GM12874 (cell line): ENCODE measurements at regions not wholly inside any gene's neighbourhood (a gene's known extent, or its start where the extent isn't known, plus 50 kb on each side); places are given as distances from the start of the nearest gene placed in this dataset.

ENCODE experiments used
- TF ChIP-seq, protein P1 (sequence below): IDR thresholded peaks from 2 replicates; pipeline ENCODE4 v1.5.1; 2011; ENCODE audit warnings: low read depth, mild to moderate bottlenecking, control low read depth, low read length, moderate library complexity; ENCODE audit not compliant: insufficient read depth

DNA sequence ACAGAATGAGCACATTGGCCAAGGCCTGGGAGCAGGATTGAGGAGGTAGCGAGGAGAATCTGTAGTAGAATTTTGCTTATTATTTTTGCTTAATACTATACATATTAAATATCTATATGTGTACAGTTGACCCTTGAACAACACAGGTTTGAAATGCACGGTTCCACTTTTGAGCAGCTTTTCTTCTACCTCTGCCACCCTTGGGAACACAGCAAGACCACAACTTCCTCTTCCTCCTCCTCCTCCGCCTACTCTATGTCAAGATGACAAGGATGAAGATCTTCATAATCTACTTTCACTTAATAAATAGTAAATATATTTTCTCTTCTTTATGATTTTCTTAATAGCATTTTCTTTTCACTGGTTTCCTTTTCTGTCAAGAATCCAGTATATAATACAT lies 541.4 kb downstream of the KCTD16 start:
- TF ChIP-seq, protein P1, sequence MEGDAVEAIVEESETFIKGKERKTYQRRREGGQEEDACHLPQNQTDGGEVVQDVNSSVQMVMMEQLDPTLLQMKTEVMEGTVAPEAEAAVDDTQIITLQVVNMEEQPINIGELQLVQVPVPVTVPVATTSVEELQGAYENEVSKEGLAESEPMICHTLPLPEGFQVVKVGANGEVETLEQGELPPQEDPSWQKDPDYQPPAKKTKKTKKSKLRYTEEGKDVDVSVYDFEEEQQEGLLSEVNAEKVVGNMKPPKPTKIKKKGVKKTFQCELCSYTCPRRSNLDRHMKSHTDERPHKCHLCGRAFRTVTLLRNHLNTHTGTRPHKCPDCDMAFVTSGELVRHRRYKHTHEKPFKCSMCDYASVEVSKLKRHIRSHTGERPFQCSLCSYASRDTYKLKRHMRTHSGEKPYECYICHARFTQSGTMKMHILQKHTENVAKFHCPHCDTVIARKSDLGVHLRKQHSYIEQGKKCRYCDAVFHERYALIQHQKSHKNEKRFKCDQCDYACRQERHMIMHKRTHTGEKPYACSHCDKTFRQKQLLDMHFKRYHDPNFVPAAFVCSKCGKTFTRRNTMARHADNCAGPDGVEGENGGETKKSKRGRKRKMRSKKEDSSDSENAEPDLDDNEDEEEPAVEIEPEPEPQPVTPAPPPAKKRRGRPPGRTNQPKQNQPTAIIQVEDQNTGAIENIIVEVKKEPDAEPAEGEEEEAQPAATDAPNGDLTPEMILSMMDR: no peak

DNA sequence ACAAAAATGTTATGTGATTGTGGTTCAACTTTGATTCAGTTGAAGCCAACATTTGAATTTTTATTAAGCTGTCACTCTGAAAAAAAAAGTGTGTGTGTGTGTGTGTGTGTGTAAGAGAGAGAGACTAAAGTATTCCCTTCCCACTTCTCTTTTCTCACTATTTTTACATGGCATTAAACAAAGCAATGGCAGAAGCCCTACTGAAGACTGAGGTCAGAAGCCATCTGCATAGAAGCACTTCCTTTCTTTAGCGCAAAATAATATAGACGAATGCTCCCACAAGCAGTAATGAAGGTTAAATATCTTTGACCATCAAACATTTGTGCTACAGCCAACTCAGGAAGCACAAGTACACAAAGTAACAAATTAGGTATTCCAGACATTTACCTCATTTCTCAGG lies 540.5 kb downstream of the KCTD16 start:
- TF ChIP-seq, protein P1: no peak

DNA sequence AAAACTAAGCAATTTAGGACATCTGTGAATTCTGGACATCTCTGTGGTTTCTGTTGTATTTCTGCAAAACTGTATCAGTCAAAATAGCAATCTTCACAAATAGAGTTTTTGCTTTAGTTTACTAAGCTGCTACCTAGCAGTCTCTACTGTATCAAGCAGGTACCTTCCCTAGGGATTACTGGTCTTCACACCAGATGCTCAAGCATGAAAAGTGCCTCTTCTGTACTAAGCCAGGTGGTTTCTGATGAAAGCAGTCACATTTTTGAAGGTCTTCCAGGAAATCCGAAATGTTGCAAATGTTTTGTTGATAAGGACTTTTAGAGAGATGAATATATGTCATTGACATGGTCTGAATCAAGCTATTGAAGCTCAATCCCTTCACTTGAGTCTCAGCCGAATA lies 540.0 kb downstream of the KCTD16 start:
- TF ChIP-seq, protein P1: no peak

DNA sequence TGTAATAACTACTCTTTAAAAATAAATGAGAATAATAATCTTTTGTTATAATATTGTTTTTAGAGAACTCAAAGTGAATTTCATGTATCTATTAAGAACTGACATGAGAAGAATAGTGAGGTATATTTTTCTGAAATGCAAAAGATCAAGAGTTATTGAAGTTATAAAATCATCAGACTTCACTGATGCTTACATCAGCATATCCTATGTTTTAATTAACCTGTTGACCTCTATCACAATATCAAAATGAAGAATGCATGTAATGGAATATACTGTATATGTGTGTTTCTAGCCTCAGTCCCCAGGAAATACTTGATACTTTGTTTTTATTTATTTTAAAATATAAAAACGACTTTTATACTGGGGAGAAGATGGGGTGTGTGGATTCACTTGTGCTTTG lies 533.1 kb downstream of the KCTD16 start:
- TF ChIP-seq, protein P1: no peak

DNA sequence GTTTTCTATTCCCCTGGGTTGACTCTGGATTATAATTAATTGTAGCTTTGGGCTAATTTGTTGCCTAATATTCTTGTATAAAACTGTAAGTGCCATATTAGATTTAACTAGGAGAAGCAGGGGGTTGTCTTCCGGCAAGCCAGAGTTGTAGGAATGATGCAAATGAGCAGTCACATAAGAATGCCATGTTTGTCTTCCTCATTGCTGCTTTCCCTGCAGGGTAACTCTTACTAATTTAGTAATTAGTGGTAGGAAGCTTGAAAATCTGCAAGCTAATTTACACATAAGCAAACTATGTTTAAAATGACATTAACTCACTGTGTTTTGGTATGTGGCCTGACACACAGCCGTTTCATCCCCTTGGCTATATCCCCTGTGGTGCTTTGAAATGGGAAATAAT lies 527.8 kb downstream of the KCTD16 start:
- TF ChIP-seq, protein P1: no peak

DNA sequence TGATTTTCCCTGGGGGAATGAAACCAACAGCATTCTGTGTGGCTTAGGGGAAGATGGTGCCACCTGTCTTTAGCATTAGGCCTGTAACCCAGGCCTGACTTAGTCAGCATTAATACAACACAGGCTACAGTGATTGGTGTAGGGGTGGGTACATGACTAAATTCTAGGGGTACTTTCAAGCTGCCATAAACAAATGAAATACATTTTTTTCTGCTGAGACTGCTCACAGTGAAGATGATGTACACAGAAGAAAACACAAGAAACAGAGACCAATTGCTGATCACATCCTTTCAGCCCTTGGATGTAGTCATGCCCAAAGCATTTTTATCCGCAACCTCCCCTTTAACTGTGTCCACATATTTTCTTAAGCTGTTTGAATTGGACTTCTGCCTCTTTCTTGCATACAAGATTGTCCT lies 527.2 kb downstream of the KCTD16 start:
- TF ChIP-seq, protein P1: no peak

DNA sequence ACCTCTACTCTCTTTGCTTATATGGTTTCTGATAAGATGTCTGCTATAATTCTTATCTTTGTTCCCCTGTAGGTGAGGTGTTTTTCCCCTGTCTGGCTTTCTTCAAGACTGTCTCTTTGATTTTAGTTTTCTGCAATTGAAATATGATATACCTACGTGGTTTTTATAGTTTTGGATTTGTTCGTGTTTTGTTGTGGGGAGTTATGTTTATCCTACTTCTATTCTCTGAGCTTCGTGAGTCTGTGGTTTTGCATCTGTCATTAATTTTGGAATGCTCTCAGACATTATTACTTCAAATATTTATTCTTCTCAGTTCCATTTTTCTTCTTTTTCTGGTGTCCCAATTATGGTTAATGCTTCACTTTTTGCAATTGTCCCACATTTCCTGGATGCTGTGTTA lies 521.3 kb downstream of the KCTD16 start:
- TF ChIP-seq, protein P1: no peak

DNA sequence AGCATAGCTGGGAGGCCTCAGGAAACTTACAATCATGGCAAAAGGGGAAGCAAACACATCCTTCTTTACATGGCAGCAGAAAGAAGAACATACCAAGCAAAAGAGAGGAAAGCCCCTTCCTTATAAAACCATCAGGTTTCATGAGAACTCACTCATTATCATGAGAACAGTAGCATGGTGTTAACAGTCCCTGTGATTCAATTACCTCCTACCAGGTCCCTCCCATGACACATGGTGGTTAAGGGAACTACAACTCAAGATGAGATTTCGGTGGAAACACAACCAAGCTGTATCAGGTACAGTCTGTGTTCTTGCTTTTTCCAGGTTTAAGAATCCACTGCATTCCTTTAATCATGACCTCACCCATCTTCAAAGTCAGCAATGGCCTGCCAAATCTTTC lies 514.2 kb downstream of the KCTD16 start:
- TF ChIP-seq, protein P1: no peak
